Urinary bladder (tissue), 3 donors: ENCODE measurements at regions not wholly inside any gene's neighbourhood (a gene's known extent, or its start where the extent isn't known, plus 50 kb on each side); places are given as distances from the start of the nearest gene placed in this dataset.

ENCODE experiments used
- DNase-seq: peaks from one replicate; pipeline ENCODE4 v3.0.0-alpha.2; 2015; ENCODE audit errors: extremely low spot score
- H3K27ac ChIP-seq: one replicate; pipeline ENCODE4 v1.5.1; 2013; ENCODE audit warnings: low read depth, mild to moderate bottlenecking, moderate library complexity
- H3K36me3 ChIP-seq: one replicate; pipeline ENCODE4 v1.6.1; 2013; ENCODE audit warnings: mild to moderate bottlenecking, moderate library complexity; ENCODE audit not compliant: insufficient read depth
- H3K4me1 ChIP-seq: one replicate; pipeline ENCODE4 v1.6.1; 2013; ENCODE audit warnings: mild to moderate bottlenecking, moderate library complexity; ENCODE audit not compliant: insufficient read depth
- H3K4me3 ChIP-seq: one replicate; pipeline ENCODE4 v1.5.1; 2013; ENCODE audit warnings: low read depth, low read length
- WGBS: extraction: QIAGEN DNeasy Blood & Tissue Kit; methylation state at CpG from one replicate; pipeline ENCODE4 v1.1.7; 2013; 5-methylcytosine and 5-hydroxymethylcytosine counted together
- donor health status: healthy with polysubstance abuse.
- donor health status: healthy.

- 11% methylated on average over 1 of the region's 1 CpG for WGBS
- Histone ChIP-seq H3K4me3 (no peak overlapping the region), H3K36me3 (no peaks in the 10 kb centered on the region), H3K4me1 (no peaks in the 10 kb centered on the region), H3K27ac (no peak overlapping the region)
- no peak for DNase-seq
Observed at GRCh38 chr6:100990070-100990469, 108.9 kb upstream of the ASCC3 start.

DNA sequence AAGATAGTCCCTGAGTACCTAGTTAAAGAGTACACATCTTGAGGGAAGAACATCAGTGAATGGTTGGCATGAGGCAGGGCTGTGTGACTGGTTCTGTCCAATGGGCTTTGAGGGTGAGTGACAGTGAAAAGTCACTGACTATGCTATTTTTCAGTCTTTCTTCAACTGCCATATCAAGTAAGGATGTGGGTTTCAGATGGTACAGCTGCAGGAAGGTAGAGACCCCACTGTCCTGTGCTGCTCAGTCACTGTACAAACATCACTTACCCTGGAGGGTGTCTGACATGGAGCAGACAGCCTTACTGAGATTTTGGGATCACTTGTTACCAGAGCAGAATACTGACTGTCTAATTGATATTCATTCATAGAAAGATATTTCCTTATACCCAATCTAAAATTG, 115.3 kb upstream of the ASCC3 start:
- H3K4me3 ChIP-seq: no peak overlapping the region
- no peak overlapping the region for H3K27ac ChIP-seq
- DNase-seq: no peak
- H3K36me3 ChIP-seq: no peaks in the 10 kb centered on the region
- H3K4me1 ChIP-seq: no peaks in the 10 kb centered on the region

DNA sequence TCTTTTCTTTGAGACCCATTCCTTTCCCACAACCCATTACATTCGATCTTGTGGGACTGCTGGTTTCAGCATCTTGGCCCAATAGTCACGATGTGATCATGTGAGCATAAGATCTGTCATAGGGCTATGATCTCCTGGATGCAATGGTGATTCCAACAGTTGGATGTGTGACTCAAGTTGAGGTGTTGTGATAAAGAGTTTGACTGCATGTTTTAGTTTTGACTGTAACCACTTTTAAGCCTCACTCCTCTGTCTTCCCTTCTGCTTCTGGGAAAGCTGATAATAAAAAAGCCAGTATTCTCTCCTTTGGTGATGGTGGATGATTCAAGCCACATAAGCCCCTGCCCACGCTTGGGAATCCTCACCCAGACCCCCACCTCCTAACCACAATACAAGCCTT, 117.0 kb upstream of the ASCC3 start:
- no peaks in the 10 kb centered on the region for H3K36me3 ChIP-seq
- WGBS: 87% methylated on average over 3 of the region's 3 CpGs
- no peak for DNase-seq
- H3K4me3 ChIP-seq: no peak overlapping the region
- H3K4me1 ChIP-seq: no peaks in the 10 kb centered on the region
- no peak overlapping the region for H3K27ac ChIP-seq

DNA sequence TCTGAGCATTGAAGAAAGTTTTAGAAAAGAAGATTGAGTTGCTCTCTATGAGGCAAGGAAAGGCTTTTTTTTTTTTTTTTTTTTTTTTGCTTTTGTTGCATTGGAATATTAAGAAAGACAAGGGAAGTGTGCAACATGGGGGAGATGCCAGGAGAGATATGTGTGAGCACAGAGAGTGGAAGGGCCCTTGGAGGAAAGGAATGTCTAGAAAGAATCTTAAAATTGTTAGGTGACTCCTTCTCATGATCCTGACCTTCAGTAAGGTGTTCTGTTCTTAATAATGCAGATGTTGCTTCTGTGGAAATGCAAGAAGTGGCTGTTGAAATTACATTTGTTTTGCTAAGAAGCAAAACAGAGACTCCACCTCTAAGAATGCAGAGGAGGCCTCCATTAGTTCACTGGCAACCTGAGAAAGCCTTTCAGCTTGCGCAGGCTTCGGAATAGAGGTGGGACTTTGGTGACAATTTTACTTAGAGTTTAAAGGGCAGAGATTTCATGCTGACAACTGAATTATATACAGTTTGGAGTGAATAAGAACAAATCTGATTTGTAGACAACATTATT, 118.0 kb upstream of the ASCC3 start:
- H3K27ac ChIP-seq: no peak overlapping the region
- over 99% methylated on average over 2 of the region's 2 CpGs for WGBS
- no peaks in the 10 kb centered on the region for H3K4me1 ChIP-seq
- DNase-seq: no peak
- H3K36me3 ChIP-seq: no peaks in the 10 kb centered on the region
- no peak overlapping the region for H3K4me3 ChIP-seq

DNA sequence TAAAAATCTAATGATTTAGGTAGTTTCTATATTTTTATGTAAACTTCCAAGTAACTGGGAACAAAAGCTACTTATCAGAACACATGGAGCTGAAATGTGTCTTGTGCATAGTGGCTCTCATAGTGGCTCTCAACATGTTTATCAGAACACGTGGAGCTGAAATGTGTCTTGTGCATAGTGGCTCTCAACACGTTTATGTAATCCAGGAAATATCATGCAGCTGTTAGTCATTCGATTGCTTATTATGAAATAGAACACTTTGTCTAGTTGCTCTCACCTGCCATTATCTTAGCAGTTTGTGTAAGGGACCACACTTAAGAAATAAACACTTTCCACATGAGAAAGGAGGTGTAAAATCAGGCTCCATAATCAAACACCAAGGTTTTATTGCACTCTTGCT, 119.2 kb upstream of the ASCC3 start:
- H3K27ac ChIP-seq: no peak overlapping the region
- 36% methylated on average over 3 of the region's 3 CpGs for WGBS
- no peak for DNase-seq
- no peaks in the 10 kb centered on the region for H3K4me1 ChIP-seq
- H3K36me3 ChIP-seq: no peaks in the 10 kb centered on the region
- H3K4me3 ChIP-seq: no peak overlapping the region

DNA sequence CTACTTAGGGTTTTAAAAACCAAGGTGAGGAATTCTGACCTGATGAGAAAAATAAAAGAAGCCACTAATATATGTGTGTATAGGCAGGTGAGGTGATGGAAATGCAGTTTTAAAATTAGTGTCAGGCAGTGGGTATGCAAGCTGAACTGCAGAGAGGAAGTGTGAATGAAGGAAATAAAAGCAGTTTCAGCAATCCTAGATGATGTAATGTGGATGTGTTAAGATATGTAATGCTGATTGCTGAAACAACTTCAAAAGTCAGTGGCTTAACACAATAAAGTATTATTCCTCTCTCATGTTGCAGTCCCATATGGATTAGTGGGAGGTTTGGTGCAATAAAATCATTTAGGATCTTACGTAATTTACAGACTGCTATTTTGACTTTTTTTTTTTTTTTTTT, 119.9 kb upstream of the ASCC3 start:
- no peak for DNase-seq
- Histone ChIP-seq H3K4me3 (no peak overlapping the region), H3K27ac (no peak overlapping the region), H3K4me1 (no peaks in the 10 kb centered on the region), H3K36me3 (no peaks in the 10 kb centered on the region)
- 83% methylated on average over 1 of the region's 1 CpG for WGBS

GRCh38 chr6:101001607-101002006, 120.5 kb upstream of the ASCC3 start:
- Histone ChIP-seq H3K36me3 (no peaks in the 10 kb centered on the region), H3K27ac (no peak overlapping the region), H3K4me1 (no peaks in the 10 kb centered on the region), H3K4me3 (no peak overlapping the region)
- DNase-seq: no peak
- 54% methylated on average over 1 of the region's 1 CpG for WGBS

GRCh38 chr6:101003075-101003474, 121.9 kb upstream of the ASCC3 start:
- no peak for DNase-seq
- Histone ChIP-seq H3K27ac (no peak overlapping the region), H3K4me1 (no peaks in the 10 kb centered on the region), H3K36me3 (no peaks in the 10 kb centered on the region), H3K4me3 (no peak overlapping the region)
- 93% methylated on average over 1 of the region's 1 CpG for WGBS

- Histone ChIP-seq H3K27ac (no peak overlapping the region), H3K36me3 (no peaks in the 10 kb centered on the region), H3K4me3 (no peak overlapping the region), H3K4me1 (no peaks in the 10 kb centered on the region)
- WGBS: 64% methylated on average over 2 of the region's 2 CpGs
- no peak for DNase-seq
Observed at GRCh38 chr6:101011186-101011585, 130.1 kb upstream of the ASCC3 start.

GRCh38 chr6:101013612-101014195, 132.6 kb upstream of the ASCC3 start:
- 92% methylated on average over 2 of the region's 2 CpGs for WGBS
- DNase-seq: no peak

DNA sequence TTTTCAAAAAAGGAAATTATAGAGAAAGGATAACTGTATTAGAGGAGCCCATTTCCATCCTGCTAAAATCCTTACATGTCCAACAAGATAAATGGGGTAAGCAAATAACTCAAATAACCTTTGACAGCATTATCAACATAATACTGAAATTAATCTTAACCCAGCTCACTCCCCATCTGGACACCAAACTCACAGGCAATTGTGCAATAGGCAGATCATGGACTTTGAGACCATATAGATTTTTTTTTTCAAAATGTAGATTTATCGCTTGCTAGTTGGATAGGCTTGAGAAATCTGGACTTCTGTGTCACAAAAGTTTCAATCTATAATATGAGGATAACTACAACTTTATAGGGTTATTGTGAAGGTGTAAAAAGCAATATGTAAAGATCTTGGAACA, 134.4 kb upstream of the ASCC3 start:
- no peaks in the 10 kb centered on the region for H3K4me1 ChIP-seq
- no peak for DNase-seq
- no peaks in the 10 kb centered on the region for H3K36me3 ChIP-seq
- H3K27ac ChIP-seq: no peak overlapping the region
- no peak overlapping the region for H3K4me3 ChIP-seq
- WGBS: 99% methylated on average over 1 of the region's 1 CpG

More at GRCh38 chr6:101013612-101014195, 132.6 kb upstream of the ASCC3 start:
- no peaks in the 10 kb centered on the region for H3K36me3 ChIP-seq
- H3K4me1 ChIP-seq: no peaks in the 10 kb centered on the region
- H3K4me3 ChIP-seq: no peak overlapping the region
- H3K27ac ChIP-seq: no peak overlapping the region

GRCh38 chr6:101016163-101016562, 135.0 kb upstream of the ASCC3 start:
- H3K4me1 ChIP-seq: no peaks in the 10 kb centered on the region
- WGBS: 91% methylated on average over 3 of the region's 3 CpGs
- no peak for DNase-seq
- H3K27ac ChIP-seq: no peak overlapping the region
- H3K36me3 ChIP-seq: no peaks in the 10 kb centered on the region
- no peak overlapping the region for H3K4me3 ChIP-seq

DNA sequence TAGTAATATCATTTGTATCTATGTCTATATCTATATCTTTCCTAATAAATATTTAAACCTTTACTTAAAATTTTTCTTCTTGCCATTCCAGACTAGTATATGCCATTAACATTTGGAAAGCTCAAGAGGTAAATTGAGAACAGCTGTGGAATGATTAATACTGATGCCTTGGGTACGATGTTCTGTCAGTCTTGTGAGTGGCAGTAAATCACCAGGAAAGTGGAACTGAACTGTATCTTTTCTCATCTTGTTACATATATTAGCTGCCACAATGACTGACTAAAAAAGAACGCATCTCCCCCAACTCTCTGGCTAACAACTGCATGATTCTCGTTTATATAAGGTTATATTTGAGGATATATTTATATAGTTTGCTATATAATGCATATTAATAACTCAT, 137.0 kb upstream of the ASCC3 start:
- Histone ChIP-seq H3K27ac (no peak overlapping the region), H3K4me1 (no peaks in the 10 kb centered on the region), H3K4me3 (no peak overlapping the region), H3K36me3 (no peaks in the 10 kb centered on the region)
- no peak for DNase-seq
- WGBS: 66% methylated on average over 3 of the region's 3 CpGs

DNA sequence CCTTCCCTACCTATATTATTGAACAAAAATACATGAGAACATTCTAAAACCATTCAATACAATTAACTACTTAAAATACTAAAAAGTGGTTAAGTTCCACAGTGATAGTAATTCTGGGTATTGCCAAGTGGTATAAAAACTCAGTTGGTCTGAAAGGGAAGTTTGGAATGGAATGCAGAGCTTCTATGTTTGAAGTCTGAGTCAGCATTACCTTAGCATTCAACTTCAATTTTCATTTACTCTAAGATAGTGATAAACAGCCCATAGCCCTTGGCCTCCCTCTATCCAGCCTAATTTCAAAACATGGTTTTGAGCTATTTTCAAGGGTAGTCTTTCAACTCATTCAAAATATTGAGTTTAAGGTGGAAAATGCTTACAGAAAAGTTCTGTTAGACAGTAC, 140.4 kb upstream of the ASCC3 start:
- Histone ChIP-seq H3K4me1 (no peaks in the 10 kb centered on the region), H3K36me3 (no peaks in the 10 kb centered on the region), H3K4me3 (no peak overlapping the region), H3K27ac (no peak overlapping the region)
- no peak for DNase-seq

DNA sequence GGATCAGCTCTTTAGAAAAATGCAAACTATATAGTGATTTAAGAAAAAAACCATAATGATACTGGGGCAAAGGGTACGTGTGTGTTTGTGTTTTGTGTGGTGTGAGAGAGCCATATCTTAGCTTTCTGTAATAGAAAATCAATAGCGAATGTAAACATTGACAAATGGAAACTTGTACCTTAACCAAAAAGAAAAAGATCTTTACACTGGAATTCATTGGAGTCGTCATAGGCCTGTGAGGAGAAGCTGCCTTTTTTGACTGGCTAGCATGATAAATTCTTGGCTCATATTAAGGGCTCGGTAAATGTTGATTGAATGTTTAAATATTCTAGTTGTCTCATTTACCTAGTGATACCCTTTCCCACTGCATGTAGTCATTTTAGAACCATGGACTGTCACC, 161.8 kb upstream of the ASCC3 start:
- Histone ChIP-seq H3K4me1 (no peaks in the 10 kb centered on the region), H3K36me3 (no peaks in the 10 kb centered on the region), H3K4me3 (no peak overlapping the region), H3K27ac (no peak overlapping the region)
- DNase-seq: no peak
- WGBS: 85% methylated on average over 4 of the region's 4 CpGs
